VCaP (cell line): ENCODE measurements at regions not wholly inside any gene's neighbourhood (a gene's known extent, or its start where the extent isn't known, plus 50 kb on each side); places are given as distances from the start of the nearest gene placed in this dataset.

Experiments used
- H3K27ac ChIP-seq: fragments of 450-650 bp; 2 replicates; pipeline ENCODE4 v1.5.1; 2017
- TF ChIP-seq, protein P1 (sequence below): fragments of 450-650 bp; conservative IDR thresholded peaks from 2 replicates; pipeline ENCODE4 v1.5.1; 2017; ENCODE audit warnings: mild to moderate bottlenecking, moderate library complexity

DNA sequence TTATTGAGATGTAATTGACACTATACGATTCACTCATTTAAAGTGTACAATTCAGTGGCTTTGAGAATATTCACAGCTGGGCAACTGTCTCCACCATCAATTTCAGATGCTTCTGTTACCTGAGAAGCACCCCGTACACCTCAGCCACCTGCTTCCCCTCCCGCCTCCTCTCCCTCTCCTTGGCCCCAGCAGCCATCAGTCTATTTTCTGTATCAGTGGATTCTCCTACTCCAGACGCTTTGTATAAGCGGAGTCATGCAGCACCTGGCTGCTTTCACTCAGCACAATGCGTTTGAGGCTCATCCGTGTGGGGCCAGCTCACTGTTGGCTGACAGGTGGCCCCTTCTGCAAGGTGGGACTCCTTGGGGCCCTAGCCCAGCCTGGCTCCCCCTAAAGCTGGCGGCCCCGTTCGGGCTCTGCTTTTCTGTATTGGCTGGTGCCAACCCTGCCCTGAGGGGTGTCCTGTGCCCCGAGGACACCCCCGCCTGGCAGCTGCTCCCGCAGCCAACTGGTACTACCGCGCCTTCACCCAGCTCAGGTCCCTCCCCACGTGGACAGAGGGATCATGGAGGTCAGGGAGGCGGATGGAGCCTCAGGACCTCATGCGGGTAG is 124.4 kb upstream of the COL5A1 start:
- peak overlapping the region; percentile 19 for H3K27ac ChIP-seq
- TF ChIP-seq, protein P1, sequence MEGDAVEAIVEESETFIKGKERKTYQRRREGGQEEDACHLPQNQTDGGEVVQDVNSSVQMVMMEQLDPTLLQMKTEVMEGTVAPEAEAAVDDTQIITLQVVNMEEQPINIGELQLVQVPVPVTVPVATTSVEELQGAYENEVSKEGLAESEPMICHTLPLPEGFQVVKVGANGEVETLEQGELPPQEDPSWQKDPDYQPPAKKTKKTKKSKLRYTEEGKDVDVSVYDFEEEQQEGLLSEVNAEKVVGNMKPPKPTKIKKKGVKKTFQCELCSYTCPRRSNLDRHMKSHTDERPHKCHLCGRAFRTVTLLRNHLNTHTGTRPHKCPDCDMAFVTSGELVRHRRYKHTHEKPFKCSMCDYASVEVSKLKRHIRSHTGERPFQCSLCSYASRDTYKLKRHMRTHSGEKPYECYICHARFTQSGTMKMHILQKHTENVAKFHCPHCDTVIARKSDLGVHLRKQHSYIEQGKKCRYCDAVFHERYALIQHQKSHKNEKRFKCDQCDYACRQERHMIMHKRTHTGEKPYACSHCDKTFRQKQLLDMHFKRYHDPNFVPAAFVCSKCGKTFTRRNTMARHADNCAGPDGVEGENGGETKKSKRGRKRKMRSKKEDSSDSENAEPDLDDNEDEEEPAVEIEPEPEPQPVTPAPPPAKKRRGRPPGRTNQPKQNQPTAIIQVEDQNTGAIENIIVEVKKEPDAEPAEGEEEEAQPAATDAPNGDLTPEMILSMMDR = no peak

DNA sequence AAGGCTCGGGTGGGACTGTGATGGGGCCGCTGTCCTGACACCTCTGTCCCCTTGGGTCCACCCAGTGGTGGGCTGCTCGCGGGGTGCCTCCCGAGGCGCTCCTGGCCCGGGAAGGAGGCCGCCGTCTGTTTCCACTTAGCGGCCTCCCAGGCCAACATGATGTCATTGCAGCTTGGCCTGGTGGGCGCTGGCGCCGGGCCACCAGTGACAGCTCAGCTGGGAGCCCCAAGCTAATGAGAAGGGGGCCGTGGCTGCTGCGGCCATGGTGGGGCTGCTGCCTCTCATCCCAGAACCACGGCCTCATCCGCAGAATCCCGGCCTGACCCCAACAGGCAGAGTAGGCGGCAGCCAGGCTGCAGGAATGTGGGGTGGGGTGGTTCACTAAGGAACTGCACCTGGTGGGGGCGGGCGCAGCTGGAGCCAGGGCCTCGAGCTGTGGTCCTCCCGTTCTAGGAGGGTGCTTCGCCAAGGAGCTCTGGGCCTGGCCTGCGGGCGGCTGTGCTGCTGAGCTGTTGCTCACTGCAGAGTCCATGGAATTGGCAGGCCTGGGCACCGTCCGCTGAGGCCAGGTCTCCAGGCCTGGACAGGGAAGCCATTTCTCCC is 123.5 kb upstream of the COL5A1 start:
- TF ChIP-seq, protein P1 = no peak
- no peak overlapping the region for H3K27ac ChIP-seq

DNA sequence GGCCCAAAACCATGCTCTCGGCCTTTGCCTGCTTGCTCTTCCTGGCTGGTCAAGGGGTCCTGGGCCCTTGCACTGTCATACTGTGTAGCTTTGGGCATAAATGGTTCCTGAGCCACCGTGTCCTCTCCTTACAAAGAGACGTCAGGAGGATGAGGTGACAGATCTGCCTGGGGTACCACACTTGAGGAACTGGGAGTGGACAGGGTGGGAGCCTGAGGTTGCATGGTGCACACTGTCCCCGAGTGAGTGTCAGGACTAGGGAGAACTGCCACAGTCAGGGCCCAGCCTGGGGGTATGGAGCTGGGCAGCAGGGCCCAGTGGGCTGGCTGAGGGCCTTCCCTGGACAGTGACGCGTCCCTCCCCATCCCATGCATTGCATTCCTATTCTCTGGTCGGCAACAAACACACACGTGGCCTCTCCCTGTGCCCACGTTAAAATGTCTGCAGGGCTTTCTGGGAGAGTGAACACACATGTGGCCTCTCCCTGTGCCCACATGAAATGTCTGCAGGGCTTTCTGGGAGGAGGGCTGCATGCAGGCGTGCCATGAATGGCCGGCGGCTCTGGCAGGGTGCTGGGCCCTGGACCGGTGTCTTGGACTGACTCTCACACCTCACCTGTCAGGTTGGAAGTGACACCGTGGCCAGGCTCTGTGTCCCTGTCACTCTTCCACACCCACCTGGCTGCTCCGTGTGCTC is 122.1 kb upstream of the COL5A1 start:
- no peak overlapping the region for H3K27ac ChIP-seq
- TF ChIP-seq, protein P1 = no peak

DNA sequence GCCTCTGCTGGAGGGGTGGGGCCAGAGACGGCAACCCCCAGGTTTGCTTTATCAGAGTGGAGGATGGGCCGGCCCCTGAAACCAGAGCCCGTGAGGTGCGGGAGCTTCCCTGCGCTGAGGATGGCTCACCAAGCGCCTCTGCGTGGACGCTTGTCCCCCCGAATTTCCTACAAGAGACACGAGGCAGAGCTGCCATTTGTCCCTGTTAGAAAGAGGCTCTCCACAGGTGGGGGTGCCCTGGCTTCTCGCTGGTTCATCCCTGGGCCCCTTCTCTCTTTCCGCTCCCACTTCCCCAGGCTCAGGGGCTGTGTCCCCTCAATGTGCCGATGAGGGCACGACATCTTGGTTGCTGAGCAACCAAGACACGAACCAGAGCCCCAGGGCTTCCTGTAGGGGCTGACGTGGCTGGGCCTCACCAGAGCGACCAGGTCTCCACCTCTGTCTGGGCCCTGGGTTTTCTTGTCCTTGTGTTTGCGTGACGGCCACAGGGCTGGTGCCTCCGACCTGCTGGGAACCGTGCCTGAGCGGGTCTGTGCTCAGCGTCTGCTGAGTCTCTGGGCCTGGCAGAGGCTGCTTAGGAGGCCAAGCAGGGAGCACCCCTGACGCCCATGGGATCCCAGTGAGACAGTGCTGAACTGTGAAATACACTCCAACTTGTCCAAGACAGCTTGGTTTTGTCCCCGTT is 119.6 kb upstream of the COL5A1 start:
- H3K27ac ChIP-seq = no peak overlapping the region
- TF ChIP-seq, protein P1 = no peak

DNA sequence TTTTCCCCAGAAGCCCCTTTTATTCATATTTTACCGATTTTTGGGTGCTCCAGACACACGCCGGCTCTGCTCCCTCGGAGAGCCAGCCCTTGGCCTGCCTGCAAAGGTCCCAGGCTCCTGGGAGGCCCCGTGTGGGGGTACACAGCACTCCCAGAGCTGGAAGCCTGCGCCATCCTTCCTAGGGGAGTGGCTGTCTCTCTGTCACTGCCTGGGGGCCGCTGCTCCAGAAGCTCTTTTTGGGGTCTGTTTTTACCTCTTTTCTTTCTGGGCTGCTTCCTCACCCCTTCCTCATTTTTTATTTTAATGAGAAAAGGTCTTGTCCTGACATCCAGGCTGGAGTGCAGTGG is 119.1 kb upstream of the COL5A1 start:
- H3K27ac ChIP-seq = no peak overlapping the region
- TF ChIP-seq, protein P1 = no peak

DNA sequence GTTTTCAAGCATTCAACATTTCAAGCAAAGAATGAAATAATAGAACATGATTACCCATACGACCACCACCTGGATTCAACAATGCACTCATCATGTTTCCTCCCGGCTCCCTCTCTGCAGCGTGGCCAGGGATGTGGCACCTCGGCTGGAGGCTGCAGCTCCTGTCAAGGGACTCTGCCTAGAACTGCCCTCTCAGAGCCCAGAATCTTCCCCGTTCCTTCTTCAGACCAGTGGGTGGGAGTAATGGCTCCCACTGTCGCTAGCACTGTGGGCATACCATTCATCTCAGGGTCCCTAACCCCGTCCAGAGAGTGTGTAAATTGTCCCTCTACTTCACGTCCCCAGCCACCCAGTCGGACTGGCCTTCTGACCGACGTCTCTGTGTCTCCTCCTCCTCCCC is 118.6 kb upstream of the COL5A1 start:
- H3K27ac ChIP-seq = no peak overlapping the region
- TF ChIP-seq, protein P1 = no peak

DNA sequence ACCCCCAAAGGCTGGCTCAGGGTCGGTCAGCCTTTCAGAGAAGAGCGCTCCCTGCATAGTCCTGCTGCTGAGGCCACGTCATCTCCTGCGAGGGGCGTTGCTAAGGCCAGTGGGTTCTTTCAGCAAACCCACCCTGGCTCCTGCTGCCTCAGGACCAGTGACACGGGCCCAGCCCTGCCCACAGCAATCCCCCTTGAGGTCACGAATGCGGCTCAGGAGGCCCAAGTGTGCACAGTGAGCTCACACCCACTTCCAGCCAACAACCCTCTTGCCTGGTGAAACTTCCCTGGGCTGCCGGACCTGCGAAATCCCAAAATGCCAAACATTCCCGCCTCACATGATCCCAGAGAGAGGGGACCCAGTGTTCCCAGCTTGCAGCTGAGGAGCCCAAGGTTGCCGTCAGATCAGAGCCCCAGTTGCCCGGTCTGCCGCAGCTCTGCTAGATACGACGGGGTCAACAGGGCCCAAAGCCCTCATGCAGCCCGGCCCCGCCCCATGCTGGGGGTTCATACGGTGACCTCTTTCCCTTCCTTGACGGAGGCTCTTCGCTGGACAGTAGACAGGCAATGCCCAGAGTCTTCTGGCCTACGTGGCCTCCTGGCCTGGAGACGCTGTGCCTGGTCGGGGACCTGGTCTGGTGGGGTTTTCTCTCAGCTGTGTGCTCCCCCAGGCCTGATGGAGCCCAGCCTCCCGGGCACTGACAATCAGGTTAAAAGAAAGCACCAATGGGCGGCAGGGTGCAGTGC is 116.4 kb upstream of the COL5A1 start:
- H3K27ac ChIP-seq = no peak overlapping the region
- TF ChIP-seq, protein P1 = no peak
